ENCODE measurements at regions not wholly inside any gene's neighbourhood (a gene's known extent, or its start where the extent isn't known, plus 50 kb on each side); places are given as distances from the start of the nearest gene placed in this dataset.

GRCh38 chr10:21173802-21174714 lies 276.9 kb upstream of the NEBL start:
- Histone ChIP-seq H3K27me3 (ENCODE audit: insufficient read depth, low read length, poor library complexity) (no peaks in the 10 kb centered on the region), H3K79me2 (ENCODE audit: insufficient read depth, low read length) (no peaks in the 10 kb centered on the region), H2AFZ (ENCODE audit: low read depth, low read length) (no peak overlapping the region), H3K9ac (ENCODE audit: low read depth, low read length) (no peak overlapping the region), H3K36me3 (ENCODE audit: insufficient read depth, low read length) (no peaks in the 10 kb centered on the region), H3K4me1 (ENCODE audit: insufficient read depth, low read length) (no peaks in the 10 kb centered on the region), H3K4me2 (ENCODE audit: insufficient read depth, low read length) (no peak overlapping the region), H3K27ac (ENCODE audit: low read length) (no peak overlapping the region), H3K9me3 (ENCODE audit: insufficient read depth, low read length, severe bottlenecking) (no peaks in the 10 kb centered on the region), H4K20me1 (ENCODE audit: insufficient read depth, low read length) (no peaks in the 10 kb centered on the region), H3K4me3 (ENCODE audit: low read depth in 1 of 2, low read length in 2 of 2) (no peak overlapping the region)
- TF ChIP-seq EZH2 (IDR thresholded peaks at IDR 0.05; ENCODE audit: borderline replicate concordance, low read depth, low read length, severe bottlenecking) (no peak), CTCF (IDR thresholded peaks at IDR 0.05; ENCODE audit: borderline replicate concordance, extremely low read depth, low read length, poor library complexity, severe bottlenecking) (no peak)
- ATAC-seq (ENCODE audit: insufficient read depth, low read depth): no peak
- DNase-seq: no peak

- Histone ChIP-seq H3K4me1 (ENCODE audit: insufficient read depth, low read length) (no peaks in the 10 kb centered on the region), H3K79me2 (ENCODE audit: insufficient read depth, low read length) (no peaks in the 10 kb centered on the region), H3K4me3 (ENCODE audit: low read depth in 1 of 2, low read length in 2 of 2) (no peak overlapping the region), H4K20me1 (ENCODE audit: insufficient read depth, low read length) (no peaks in the 10 kb centered on the region), H3K36me3 (ENCODE audit: insufficient read depth, low read length) (no peaks in the 10 kb centered on the region), H2AFZ (ENCODE audit: low read depth, low read length) (no peak overlapping the region), H3K27ac (ENCODE audit: low read length) (no peak overlapping the region), H3K9ac (ENCODE audit: low read depth, low read length) (no peak overlapping the region), H3K27me3 (ENCODE audit: insufficient read depth, low read length, poor library complexity) (no peaks in the 10 kb centered on the region), H3K9me3 (ENCODE audit: insufficient read depth, low read length, severe bottlenecking) (no peaks in the 10 kb centered on the region), H3K4me2 (ENCODE audit: insufficient read depth, low read length) (no peak overlapping the region)
- TF ChIP-seq CTCF (IDR thresholded peaks at IDR 0.05; ENCODE audit: borderline replicate concordance, extremely low read depth, low read length, poor library complexity, severe bottlenecking): no peak
- TF ChIP-seq EZH2 (IDR thresholded peaks at IDR 0.05; ENCODE audit: borderline replicate concordance, low read depth, low read length, severe bottlenecking): no peak
- ATAC-seq (ENCODE audit: insufficient read depth, low read depth) (no peak), DNase-seq (no peak)
Measured at GRCh38 chr10:21172930-21173801, 276.1 kb upstream of the NEBL start.

GRCh38 chr10:21172542-21172929 lies 275.4 kb upstream of the NEBL start:
- ATAC-seq (ENCODE audit: insufficient read depth, low read depth) (no peak), DNase-seq (no peak)
- Histone ChIP-seq H3K27me3 (ENCODE audit: insufficient read depth, low read length, poor library complexity) (no peaks in the 10 kb centered on the region), H4K20me1 (ENCODE audit: insufficient read depth, low read length) (no peaks in the 10 kb centered on the region), H3K4me2 (ENCODE audit: insufficient read depth, low read length) (no peak overlapping the region), H3K9ac (ENCODE audit: low read depth, low read length) (no peak overlapping the region), H3K4me3 (ENCODE audit: low read depth in 1 of 2, low read length in 2 of 2) (no peak overlapping the region), H3K27ac (ENCODE audit: low read length) (no peak overlapping the region), H2AFZ (ENCODE audit: low read depth, low read length) (no peak overlapping the region), H3K36me3 (ENCODE audit: insufficient read depth, low read length) (no peaks in the 10 kb centered on the region), H3K79me2 (ENCODE audit: insufficient read depth, low read length) (no peaks in the 10 kb centered on the region), H3K9me3 (ENCODE audit: insufficient read depth, low read length, severe bottlenecking) (no peaks in the 10 kb centered on the region), H3K4me1 (ENCODE audit: insufficient read depth, low read length) (no peaks in the 10 kb centered on the region)
- TF ChIP-seq CTCF (IDR thresholded peaks at IDR 0.05; ENCODE audit: borderline replicate concordance, extremely low read depth, low read length, poor library complexity, severe bottlenecking): no peak
- no peak for TF ChIP-seq EZH2 (IDR thresholded peaks at IDR 0.05; ENCODE audit: borderline replicate concordance, low read depth, low read length, severe bottlenecking)

All from DND-41 (cell line).